ENCODE measurements at regions not wholly inside any gene's neighbourhood (a gene's known extent, or its start where the extent isn't known, plus 50 kb on each side); places are given as distances from the start of the nearest gene placed in this dataset.

GRCh38 chr1:103211073-103211472 is 102.8 kb upstream of the COL11A1 start:
- TF ChIP-seq POLR2A (IDR thresholded peaks at IDR 0.05): no peak
- TF ChIP-seq CTCF (IDR thresholded peaks at IDR 0.05 in 4 of 5, conservative IDR thresholded peaks at IDR 0.05 in 1 of 5): no peak
- DNase-seq (no peak), ATAC-seq (no peak)
- Histone ChIP-seq H3K27ac (no peak overlapping the region), H3K9me3 (no peaks in the 10 kb centered on the region), H3K4me3 (no peak overlapping the region), H3K27me3 (no peaks in the 10 kb centered on the region), H3K36me3 (no peaks in the 10 kb centered on the region), H3K4me1 (no peaks in the 10 kb centered on the region)
- in situ Hi-C loops (cut with MboI; ENCODE audit: low sequenced_read_pairs in 4 of 4): no loop called here
- intact Hi-C loops (cut with DNase I; ENCODE audit: low total_unique reads): no loop called here

DNA sequence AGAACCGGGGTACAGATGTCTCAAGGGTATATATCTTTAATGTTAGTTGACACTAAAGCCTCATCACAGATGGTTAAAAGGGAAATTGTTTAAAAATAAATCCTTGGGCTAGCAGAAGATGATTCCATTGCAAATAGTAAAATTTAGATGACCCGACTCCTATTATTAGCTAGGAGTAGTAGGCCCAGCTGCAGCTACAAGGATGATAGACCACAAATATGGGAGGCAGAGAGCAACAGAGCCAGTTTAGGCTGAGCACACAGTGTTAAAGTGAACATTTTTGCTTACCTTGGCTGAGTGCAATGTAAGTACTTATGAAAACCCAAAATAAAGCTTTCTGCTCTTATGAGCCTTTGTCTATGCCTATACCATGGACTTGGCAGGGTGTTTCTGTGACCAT is 100.5 kb upstream of the COL11A1 start:
- no peak for TF ChIP-seq CTCF (IDR thresholded peaks at IDR 0.05 in 4 of 5, conservative IDR thresholded peaks at IDR 0.05 in 1 of 5)
- no peak for TF ChIP-seq POLR2A (IDR thresholded peaks at IDR 0.05)
- no peaks in the 10 kb centered on the region for H3K9me3 ChIP-seq
- no peak overlapping the region for H3K4me3 ChIP-seq
- ATAC-seq (no peak), DNase-seq (no peak)
- H3K27me3 ChIP-seq: no peaks in the 10 kb centered on the region
- H3K36me3 ChIP-seq: no peaks in the 10 kb centered on the region
- in situ Hi-C loops (cut with MboI; ENCODE audit: low sequenced_read_pairs in 4 of 4) (no loop called here), intact Hi-C loops (cut with DNase I; ENCODE audit: low total_unique reads) (no loop called here)
- no peaks in the 10 kb centered on the region for H3K4me1 ChIP-seq
- no peak overlapping the region for H3K27ac ChIP-seq

DNA sequence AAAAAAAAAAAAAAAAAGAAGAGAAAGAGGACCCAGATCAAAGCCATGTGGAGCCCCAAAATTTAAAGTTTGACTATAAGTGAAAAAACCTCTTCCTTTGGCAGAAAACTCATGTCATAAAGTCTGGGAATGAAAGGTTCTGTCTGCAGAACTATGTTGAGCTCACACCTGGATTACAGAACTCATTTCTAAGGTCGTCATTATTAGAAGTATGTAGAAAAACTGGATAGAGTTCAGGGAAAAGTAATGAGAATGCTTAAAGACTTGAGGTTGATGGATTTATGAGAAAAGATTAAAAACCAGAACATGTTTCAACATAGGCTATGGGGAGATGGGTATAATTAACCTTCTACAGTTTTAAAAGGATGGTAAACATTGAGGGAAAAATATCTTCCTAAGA is 90.7 kb upstream of the COL11A1 start:
- no peak for ATAC-seq
- no peaks in the 10 kb centered on the region for H3K36me3 ChIP-seq
- no peak for DNase-seq
- H3K4me1 ChIP-seq: no peaks in the 10 kb centered on the region
- no peak overlapping the region for H3K4me3 ChIP-seq
- H3K27me3 ChIP-seq: no peaks in the 10 kb centered on the region
- TF ChIP-seq POLR2A (IDR thresholded peaks at IDR 0.05) (no peak), CTCF (IDR thresholded peaks at IDR 0.05 in 4 of 5, conservative IDR thresholded peaks at IDR 0.05 in 1 of 5) (no peak)
- H3K27ac ChIP-seq: no peak overlapping the region
- intact Hi-C loops (cut with DNase I; ENCODE audit: low total_unique reads) (no loop called here), in situ Hi-C loops (cut with MboI; ENCODE audit: low sequenced_read_pairs in 4 of 4) (no loop called here)
- H3K9me3 ChIP-seq: no peaks in the 10 kb centered on the region

DNA sequence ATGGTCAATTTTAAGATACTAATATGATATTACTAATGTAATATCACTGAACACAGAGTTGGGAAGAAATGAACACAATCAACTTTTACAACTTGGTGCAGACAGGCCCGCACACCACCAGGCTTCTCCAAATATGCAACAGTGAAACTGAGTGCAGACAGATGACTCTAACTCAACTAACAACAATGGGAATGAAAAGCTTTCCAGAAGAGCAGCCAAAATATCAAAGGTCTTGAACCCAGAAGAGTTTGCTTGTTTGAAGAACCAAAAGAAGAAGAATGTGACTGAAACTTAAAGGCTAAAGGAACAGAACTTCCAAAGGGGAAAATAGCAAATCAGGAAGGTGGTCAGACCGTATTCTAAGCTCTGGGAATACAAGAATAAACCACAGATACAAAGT is 89.8 kb upstream of the COL11A1 start:
- Histone ChIP-seq H3K27ac (no peak overlapping the region), H3K4me1 (no peaks in the 10 kb centered on the region), H3K27me3 (no peaks in the 10 kb centered on the region), H3K9me3 (no peaks in the 10 kb centered on the region), H3K36me3 (no peaks in the 10 kb centered on the region), H3K4me3 (no peak overlapping the region)
- TF ChIP-seq POLR2A (IDR thresholded peaks at IDR 0.05): no peak
- TF ChIP-seq CTCF (IDR thresholded peaks at IDR 0.05 in 4 of 5, conservative IDR thresholded peaks at IDR 0.05 in 1 of 5): no peak
- in situ Hi-C loops (cut with MboI; ENCODE audit: low sequenced_read_pairs in 4 of 4) (no loop called here), intact Hi-C loops (cut with DNase I; ENCODE audit: low total_unique reads) (no loop called here)
- no peak for DNase-seq
- ATAC-seq: no peak

DNA sequence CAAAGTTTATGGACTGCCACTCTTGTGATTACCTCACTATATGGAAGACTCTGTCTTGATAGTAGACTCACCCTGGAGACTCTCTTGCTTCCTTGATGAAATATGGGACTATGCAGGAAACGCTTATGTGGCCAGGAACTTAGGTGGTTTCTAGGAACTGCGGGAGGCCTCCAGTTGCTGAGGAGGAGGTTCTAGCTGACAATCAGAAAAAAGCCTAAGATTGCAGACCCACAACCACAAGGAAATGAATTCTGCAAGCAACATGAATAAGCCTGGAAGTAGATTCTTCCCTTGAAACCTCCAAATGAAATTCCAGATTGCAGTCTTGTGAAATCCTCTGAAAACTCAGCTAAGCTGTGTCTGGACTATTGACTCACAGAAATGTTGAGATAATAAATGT is 88.9 kb upstream of the COL11A1 start:
- TF ChIP-seq POLR2A (IDR thresholded peaks at IDR 0.05): no peak
- TF ChIP-seq CTCF (IDR thresholded peaks at IDR 0.05 in 4 of 5, conservative IDR thresholded peaks at IDR 0.05 in 1 of 5): no peak
- Histone ChIP-seq H3K4me3 (no peak overlapping the region), H3K36me3 (no peaks in the 10 kb centered on the region), H3K27ac (no peak overlapping the region), H3K27me3 (no peaks in the 10 kb centered on the region), H3K4me1 (no peaks in the 10 kb centered on the region), H3K9me3 (no peaks in the 10 kb centered on the region)
- intact Hi-C loops (cut with DNase I; ENCODE audit: low total_unique reads) (no loop called here), in situ Hi-C loops (cut with MboI; ENCODE audit: low sequenced_read_pairs in 4 of 4) (no loop called here)
- DNase-seq: no peak
- no peak for ATAC-seq

Data from gastrocnemius medialis (tissue), 4 donors.